PC-3 (cell line): ENCODE measurements at regions not wholly inside any gene's neighbourhood (a gene's known extent, or its start where the extent isn't known, plus 50 kb on each side); places are given as distances from the start of the nearest gene placed in this dataset.
A peak's percentile ranks its signal among the peaks of the same experiment; 100 is the strongest.

Source experiments
- ATAC-seq: fragments of 200-7000 bp; cut with Tn5 transposase; 2 replicates; pipeline ENCODE4 v1.9.1; 2020; ENCODE audit warnings: mild to moderate bottlenecking, moderate library complexity
- BruUV-seq: library from RNA; stranded (reverse); fragments of 400-500 nt; replicated peaks from 2 replicates; lab custom pipeline; 2021; lab: Mats Ljungman, UMichigan
- CTCF ChIA-PET: fragments of 300-600 bp; sonication (Branson Sonifier 250); formaldehyde crosslinking; loops from one replicate; lab custom pipeline; 2022; ENCODE audit warnings: antibody characterized with exemption; lab: Charles Lee
- POLR2A ChIA-PET: fragments of 300-600 bp; sonication (Branson Sonifier 250); formaldehyde crosslinking; loops from one replicate; lab custom pipeline; 2022; ENCODE audit warnings: antibody characterized with exemption; ENCODE audit not compliant: unreplicated experiment; lab: Charles Lee
- DNase-seq: peaks from one replicate; pipeline ENCODE4 v3.0.0-alpha.2; 2015
- H2AFZ ChIP-seq: fragments of 300-600 bp; sonication (generic); 2 replicates; pipeline ENCODE4 v1.6.0; 2016; ENCODE audit warnings: antibody characterized with exemption, low read length
- H3F3A ChIP-seq: fragments of 300-600 bp; sonication (generic); one replicate; pipeline ENCODE4 v1.6.0; 2017; ENCODE audit warnings: antibody characterized with exemption, low read length, control low read depth, mild to moderate bottlenecking; ENCODE audit not compliant: unreplicated experiment
- H3K27ac ChIP-seq: fragments of 300-600 bp; sonication (generic); 2 replicates; pipeline ENCODE4 v1.5.1; 2016; ENCODE audit warnings: mild to moderate bottlenecking, low read length
- H3K27me3 ChIP-seq: fragments of 300-600 bp; sonication (generic); 2 replicates; pipeline ENCODE4 v1.6.1; 2016; ENCODE audit warnings: low read length, mixed read lengths
- H3K36me3 ChIP-seq: fragments of 300-600 bp; sonication (generic); 2 replicates; pipeline ENCODE4 v1.6.1; 2016; ENCODE audit warnings: low read depth, mixed run types, low read length, mixed read lengths
- H3K4me1 ChIP-seq: fragments of 300-600 bp; sonication (generic); 2 replicates; pipeline ENCODE4 v1.5.1; 2016; ENCODE audit warnings: low read length; ENCODE audit not compliant: insufficient read depth
- H3K4me2 ChIP-seq: fragments of 300-600 bp; sonication (generic); 2 replicates; pipeline ENCODE4 v1.6.0; 2016; ENCODE audit warnings: low read length
- H3K4me3 ChIP-seq: fragments of 300-600 bp; sonication (generic); 2 replicates; pipeline ENCODE4 v1.5.1; 2016; ENCODE audit warnings: mild to moderate bottlenecking, low read length, mixed read lengths
- H3K79me2 ChIP-seq: fragments of 300-600 bp; sonication (generic); 2 replicates; pipeline ENCODE4 v1.6.1; 2017; ENCODE audit warnings: low read length, mixed read lengths
- H3K9ac ChIP-seq: fragments of 300-600 bp; sonication (generic); 2 replicates; pipeline ENCODE4 v1.6.0; 2016; ENCODE audit warnings: mild to moderate bottlenecking, low read length
- H3K9me2 ChIP-seq: fragments of 300-600 bp; sonication (generic); replicated peaks from 2 replicates; pipeline ENCODE4 v1.6.1; 2016; ENCODE audit warnings: mixed run types, low read length, mixed read lengths
- H3K9me3 ChIP-seq: fragments of 300-600 bp; sonication (generic); 2 replicates; pipeline ENCODE4 v1.6.1; 2016; ENCODE audit warnings: low read length, mixed read lengths
- H4K20me1 ChIP-seq: fragments of 300-600 bp; sonication (generic); 2 replicates; pipeline ENCODE4 v1.6.1; 2016; ENCODE audit warnings: low read length, mixed read lengths
- EZH2 ChIP-seq: fragments of 300-600 bp; sonication (generic); IDR thresholded peaks from one replicate; pipeline ENCODE4 v1.6.1; 2017; ENCODE audit warnings: antibody characterized with exemption, mild to moderate bottlenecking, low read length; ENCODE audit not compliant: unreplicated experiment
- EZH2phosphoT487 ChIP-seq: fragments of 300-600 bp; sonication (generic); IDR thresholded peaks from 2 replicates; pipeline ENCODE4 v1.6.1; 2018; ENCODE audit warnings: mild to moderate bottlenecking, antibody characterized with exemption, low read length, borderline replicate concordance
- intact Hi-C: fragments of 100-400 bp; cut with micrococcal nuclease; formaldehyde crosslinking; loops from 2 replicates; pipeline ENCODE4 v1.9.0; 2023
- TF ChIP-seq, protein P1 (sequence below): fragments of 300-600 bp; sonication (generic); conservative IDR thresholded peaks from 2 replicates; pipeline ENCODE4 v1.5.1; 2017; ENCODE audit warnings: antibody characterized with exemption, low read depth, mild to moderate bottlenecking, low read length

DNA sequence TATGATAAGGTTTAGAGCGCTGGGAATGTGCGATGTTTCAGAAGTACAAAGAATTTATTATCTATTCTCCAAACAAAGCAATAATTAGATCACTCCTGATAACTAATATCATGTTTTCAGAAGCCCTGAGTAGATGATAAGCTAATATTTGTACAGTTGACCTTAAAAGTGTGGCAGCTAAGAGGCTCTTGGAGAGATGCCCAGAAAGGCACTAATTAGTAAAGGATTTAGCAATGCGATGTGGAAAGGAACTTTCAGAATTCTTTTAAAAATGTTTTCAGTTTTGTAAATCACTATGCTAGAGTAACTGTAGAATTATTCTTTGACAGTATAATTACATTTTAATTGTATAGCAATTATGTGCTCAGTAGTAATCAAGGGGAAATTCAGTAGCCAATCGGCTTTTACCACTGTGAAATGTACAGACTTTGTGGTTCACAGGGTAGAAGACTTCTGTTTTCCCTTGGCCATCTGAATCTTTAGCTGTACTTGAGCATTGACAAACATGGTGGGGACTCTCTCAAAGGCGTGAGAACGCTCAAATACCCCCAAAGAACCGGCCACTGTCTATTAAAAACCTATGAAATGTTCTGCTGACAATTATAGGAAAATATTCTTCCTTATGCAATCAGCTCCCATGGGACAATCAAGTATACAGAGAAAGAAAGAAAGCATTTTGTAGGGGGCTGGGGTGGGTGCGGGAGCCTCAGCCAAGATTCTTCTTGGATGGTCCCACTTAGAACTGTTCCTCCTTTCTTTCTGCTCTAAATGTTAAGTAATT lies 262.8 kb upstream of the AGAP1 start:
- Histone ChIP-seq H3K4me1 (peaks cover 9% of the 10 kb centered on the region; the same call in 1 of the 2 replicates), H3K27me3 (no peaks in the 10 kb centered on the region), H2AFZ (peak overlapping the region; percentile 22; the same call in 1 of the 2 replicates), H3F3A (no peaks in the 10 kb centered on the region), H3K79me2 (no peaks in the 10 kb centered on the region), H4K20me1 (no peaks in the 10 kb centered on the region), H3K4me2 (peak overlapping the region; percentile 57), H3K9me3 (no peaks in the 10 kb centered on the region), H3K9ac (no peak overlapping the region), H3K36me3 (no peaks in the 10 kb centered on the region), H3K9me2 (no peaks in the 10 kb centered on the region), H3K27ac (no peak overlapping the region), H3K4me3 (peak overlapping the region; percentile 25; the same call in 1 of the 2 replicates)
- intact Hi-C loops = no loop called here
- no TSS peak for BruUV-seq
- CTCF ChIA-PET = no interaction called here
- ATAC-seq = no peak
- POLR2A ChIA-PET = interaction anchor here (0.7 kb wide), 1 partner anchor 240 kb away, joined by 3 read pairs; no protein-coding TSS in a partner anchor
- DNase-seq = no peak
- no peak for TF ChIP-seq EZH2phosphoT487
- TF ChIP-seq, protein P1, sequence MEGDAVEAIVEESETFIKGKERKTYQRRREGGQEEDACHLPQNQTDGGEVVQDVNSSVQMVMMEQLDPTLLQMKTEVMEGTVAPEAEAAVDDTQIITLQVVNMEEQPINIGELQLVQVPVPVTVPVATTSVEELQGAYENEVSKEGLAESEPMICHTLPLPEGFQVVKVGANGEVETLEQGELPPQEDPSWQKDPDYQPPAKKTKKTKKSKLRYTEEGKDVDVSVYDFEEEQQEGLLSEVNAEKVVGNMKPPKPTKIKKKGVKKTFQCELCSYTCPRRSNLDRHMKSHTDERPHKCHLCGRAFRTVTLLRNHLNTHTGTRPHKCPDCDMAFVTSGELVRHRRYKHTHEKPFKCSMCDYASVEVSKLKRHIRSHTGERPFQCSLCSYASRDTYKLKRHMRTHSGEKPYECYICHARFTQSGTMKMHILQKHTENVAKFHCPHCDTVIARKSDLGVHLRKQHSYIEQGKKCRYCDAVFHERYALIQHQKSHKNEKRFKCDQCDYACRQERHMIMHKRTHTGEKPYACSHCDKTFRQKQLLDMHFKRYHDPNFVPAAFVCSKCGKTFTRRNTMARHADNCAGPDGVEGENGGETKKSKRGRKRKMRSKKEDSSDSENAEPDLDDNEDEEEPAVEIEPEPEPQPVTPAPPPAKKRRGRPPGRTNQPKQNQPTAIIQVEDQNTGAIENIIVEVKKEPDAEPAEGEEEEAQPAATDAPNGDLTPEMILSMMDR = no peak

DNA sequence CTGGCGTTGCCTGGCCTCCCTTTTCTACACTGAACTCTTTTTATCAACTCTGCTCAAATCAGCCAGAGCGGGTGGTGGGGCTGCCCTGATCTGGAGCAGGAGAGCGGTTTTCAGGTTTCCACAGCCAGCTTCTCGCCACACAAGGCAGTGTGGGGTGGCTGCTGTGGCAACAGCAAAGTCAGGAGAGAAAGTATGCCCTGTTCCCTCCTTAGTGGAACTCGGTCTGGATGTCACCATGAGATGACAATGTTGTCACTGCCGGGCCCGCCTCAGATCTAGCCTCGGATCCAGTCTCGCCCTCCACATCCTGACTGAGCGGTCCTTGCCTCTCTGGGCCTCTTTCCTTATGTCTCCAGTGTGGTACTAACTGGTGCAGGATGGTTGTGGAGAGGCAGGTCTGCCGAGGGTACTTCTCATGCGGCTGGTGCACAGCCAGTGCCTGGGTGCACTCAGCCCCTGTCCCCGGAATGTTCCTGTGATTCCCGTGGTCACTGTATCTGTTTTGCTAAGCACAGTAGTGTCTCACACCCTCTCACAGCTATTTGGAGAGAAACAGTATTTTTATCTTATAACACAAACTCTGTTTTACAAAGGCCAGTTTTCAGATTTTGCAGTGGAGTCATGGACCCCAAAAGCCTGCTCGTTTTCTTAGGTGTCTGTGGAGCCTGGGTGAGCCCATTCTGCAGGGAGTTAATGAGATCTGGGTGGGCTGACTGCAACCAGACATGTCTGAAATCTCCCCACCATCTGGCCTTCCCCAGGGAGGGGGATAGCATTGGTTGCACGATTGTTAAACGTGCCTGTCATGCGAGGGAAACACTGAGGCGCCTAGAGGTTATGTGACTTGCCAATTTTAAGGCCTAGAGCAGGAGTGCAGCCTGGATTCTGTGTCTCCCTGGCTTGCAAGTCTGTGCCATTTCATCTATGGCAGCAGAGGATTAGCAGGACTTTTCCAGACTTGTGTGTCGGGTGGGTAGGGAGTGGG lies 261.1 kb upstream of the AGAP1 start:
- Histone ChIP-seq H3F3A (no peaks in the 10 kb centered on the region), H3K4me1 (peaks cover 13% of the 10 kb centered on the region; the same call in 1 of the 2 replicates), H2AFZ (no peak overlapping the region), H3K4me3 (no peak overlapping the region), H3K4me2 (no peak overlapping the region), H4K20me1 (no peaks in the 10 kb centered on the region), H3K9me2 (no peaks in the 10 kb centered on the region), H3K36me3 (no peaks in the 10 kb centered on the region), H3K27ac (no peak overlapping the region), H3K9ac (no peak overlapping the region), H3K9me3 (no peaks in the 10 kb centered on the region), H3K79me2 (no peaks in the 10 kb centered on the region), H3K27me3 (no peaks in the 10 kb centered on the region)
- intact Hi-C loops = no loop called here
- ChIA-PET CTCF (no interaction called here), POLR2A (no interaction called here)
- DNase-seq (no peak), ATAC-seq (no peak)
- no TSS peak for BruUV-seq
- TF ChIP-seq, protein P1 = no peak

DNA sequence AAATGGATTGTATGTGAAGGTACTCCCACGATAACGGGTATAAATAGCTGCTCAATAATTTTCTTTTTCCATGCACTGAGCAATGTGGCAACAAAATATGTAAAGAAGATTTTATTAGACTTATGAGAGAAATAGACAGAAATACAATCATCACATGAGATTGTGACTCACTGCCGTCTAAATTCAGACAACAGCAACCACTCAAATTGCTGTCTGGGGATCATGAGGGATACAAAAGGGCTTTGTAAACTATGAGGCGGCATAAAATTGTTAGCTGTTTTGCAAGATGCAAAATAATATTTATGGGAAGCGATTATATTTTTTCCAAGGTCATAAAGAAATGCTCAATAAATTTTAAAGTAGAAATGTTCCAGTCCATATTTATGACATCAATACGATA lies 259.1 kb upstream of the AGAP1 start:
- no peak for TF ChIP-seq EZH2
- TF ChIP-seq EZH2phosphoT487 = no peak
- TF ChIP-seq, protein P1 = no peak
- no peaks in the 10 kb centered on the region for H3F3A ChIP-seq
- no peak overlapping the region for H3K9ac ChIP-seq
- no peaks in the 10 kb centered on the region for H3K9me3 ChIP-seq
- H3K9me2 ChIP-seq = no peaks in the 10 kb centered on the region
- no peak overlapping the region for H3K4me2 ChIP-seq
- no peaks in the 10 kb centered on the region for H3K79me2 ChIP-seq
- no peak overlapping the region for H2AFZ ChIP-seq
- DNase-seq (peak; percentile 10), ATAC-seq (no peak)
- peaks cover 13% of the 10 kb centered on the region; the same call in 1 of the 2 replicates for H3K4me1 ChIP-seq
- no peak overlapping the region for H3K27ac ChIP-seq
- POLR2A ChIA-PET = no interaction called here
- H3K4me3 ChIP-seq = no peak overlapping the region
- CTCF ChIA-PET = no interaction called here
- no TSS peak for BruUV-seq
- H3K27me3 ChIP-seq = no peaks in the 10 kb centered on the region
- intact Hi-C loops = no loop called here
- no peaks in the 10 kb centered on the region for H4K20me1 ChIP-seq
- no peaks in the 10 kb centered on the region for H3K36me3 ChIP-seq
